GM19351 (cell line): ENCODE measurements at regions not wholly inside any gene's neighbourhood (a gene's known extent, or its start where the extent isn't known, plus 50 kb on each side); places are given as distances from the start of the nearest gene placed in this dataset.
"Not testable (repeated sequence)": the region's sequence is repeated elsewhere in the genome, so short reads cannot be mapped to it uniquely, and the experiment has no call there.

ENCODE experiments used
- ATAC-seq: cut with Tn5 transposase; IDR thresholded peaks from one replicate; pipeline ENCODE4 v1.9.1; 2021; ENCODE audit warnings: mild to moderate bottlenecking, moderate library complexity; ENCODE audit not compliant: unreplicated experiment

GRCh38 chr10:125554753-125555152 is 128.2 kb downstream of the TEX36 start:
- ATAC-seq, result no peak

- ATAC-seq, result no peak
Observed at GRCh38 chr10:125554016-125554703, 128.8 kb downstream of the TEX36 start.

- no peak for ATAC-seq
Observed at GRCh38 chr10:125553091-125553490, 129.9 kb downstream of the TEX36 start.

GRCh38 chr10:125551247-125551646 is 131.7 kb downstream of the TEX36 start:
- no peak for ATAC-seq

GRCh38 chr10:125550362-125550761 is 132.6 kb downstream of the TEX36 start:
- no peak for ATAC-seq

GRCh38 chr10:125549653-125550052 is 133.3 kb downstream of the TEX36 start:
- no peak for ATAC-seq

- no peak for ATAC-seq
Observed at GRCh38 chr10:125548878-125549277, 134.1 kb downstream of the TEX36 start.

GRCh38 chr10:125548356-125548755 is 134.6 kb downstream of the TEX36 start:
- ATAC-seq, result no peak

GRCh38 chr10:125547010-125547650 is 135.8 kb downstream of the TEX36 start:
- ATAC-seq, result no peak

GRCh38 chr10:125543796-125544195 is 139.2 kb downstream of the TEX36 start:
- ATAC-seq, result no peak

GRCh38 chr10:125538947-125539731 is 143.8 kb downstream of the TEX36 start:
- ATAC-seq, result no peak

GRCh38 chr10:125536236-125536635 is 146.7 kb downstream of the TEX36 start:
- no peak for ATAC-seq

GRCh38 chr10:125535559-125535958 is 147.4 kb downstream of the TEX36 start:
- ATAC-seq, result no peak

GRCh38 chr10:125534515-125534914 is 148.4 kb downstream of the TEX36 start:
- no peak for ATAC-seq

- ATAC-seq, result no peak
Observed at GRCh38 chr10:125533866-125534265, 149.1 kb downstream of the TEX36 start.

GRCh38 chr10:125531465-125531864 is 151.5 kb downstream of the TEX36 start:
- no peak for ATAC-seq

- ATAC-seq, result no peak
Observed at GRCh38 chr10:125523347-125523746, 159.6 kb downstream of the TEX36 start.

GRCh38 chr10:125521721-125522680 is 161.0 kb downstream of the TEX36 start:
- peak; percentile 88 for ATAC-seq

- ATAC-seq, result no peak
Observed at GRCh38 chr10:125520968-125521367, 162.0 kb downstream of the TEX36 start.

GRCh38 chr10:125518397-125518796 is 164.6 kb downstream of the TEX36 start:
- ATAC-seq, result not testable (repeated sequence)

- no peak for ATAC-seq
Observed at GRCh38 chr10:125515571-125515970, 167.4 kb downstream of the TEX36 start.
